GM12874 (cell line): ENCODE measurements at regions not wholly inside any gene's neighbourhood (a gene's known extent, or its start where the extent isn't known, plus 50 kb on each side); places are given as distances from the start of the nearest gene placed in this dataset.

ENCODE experiments used
- TF ChIP-seq, protein P1 (sequence below): IDR thresholded peaks from 2 replicates; pipeline ENCODE4 v1.5.1; 2011; ENCODE audit warnings: low read depth, mild to moderate bottlenecking, control low read depth, low read length, moderate library complexity; ENCODE audit not compliant: insufficient read depth

- TF ChIP-seq, protein P1, sequence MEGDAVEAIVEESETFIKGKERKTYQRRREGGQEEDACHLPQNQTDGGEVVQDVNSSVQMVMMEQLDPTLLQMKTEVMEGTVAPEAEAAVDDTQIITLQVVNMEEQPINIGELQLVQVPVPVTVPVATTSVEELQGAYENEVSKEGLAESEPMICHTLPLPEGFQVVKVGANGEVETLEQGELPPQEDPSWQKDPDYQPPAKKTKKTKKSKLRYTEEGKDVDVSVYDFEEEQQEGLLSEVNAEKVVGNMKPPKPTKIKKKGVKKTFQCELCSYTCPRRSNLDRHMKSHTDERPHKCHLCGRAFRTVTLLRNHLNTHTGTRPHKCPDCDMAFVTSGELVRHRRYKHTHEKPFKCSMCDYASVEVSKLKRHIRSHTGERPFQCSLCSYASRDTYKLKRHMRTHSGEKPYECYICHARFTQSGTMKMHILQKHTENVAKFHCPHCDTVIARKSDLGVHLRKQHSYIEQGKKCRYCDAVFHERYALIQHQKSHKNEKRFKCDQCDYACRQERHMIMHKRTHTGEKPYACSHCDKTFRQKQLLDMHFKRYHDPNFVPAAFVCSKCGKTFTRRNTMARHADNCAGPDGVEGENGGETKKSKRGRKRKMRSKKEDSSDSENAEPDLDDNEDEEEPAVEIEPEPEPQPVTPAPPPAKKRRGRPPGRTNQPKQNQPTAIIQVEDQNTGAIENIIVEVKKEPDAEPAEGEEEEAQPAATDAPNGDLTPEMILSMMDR: no peak
Measured at GRCh38 chr6:134703206-134703605, 246.7 kb downstream of the ALDH8A1 start.

DNA sequence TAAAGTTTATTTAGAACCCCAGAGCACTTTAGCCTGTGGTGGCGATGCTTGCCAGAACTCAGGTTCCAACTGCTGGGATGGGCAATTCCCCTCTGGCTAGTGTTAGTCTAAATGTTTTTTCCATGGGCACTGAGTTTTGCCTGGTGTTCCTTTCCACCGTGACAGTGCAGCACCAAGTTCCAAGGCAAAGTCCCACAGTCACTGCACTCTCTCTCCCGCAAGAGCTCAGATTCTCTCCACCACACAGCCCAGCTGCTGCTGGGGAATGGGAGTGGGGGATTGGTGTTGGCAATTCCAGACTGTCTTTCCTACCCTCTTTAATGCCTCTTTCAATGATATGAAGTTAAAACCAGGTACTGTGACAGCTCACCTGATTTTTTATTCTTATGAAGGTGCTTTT is 247.6 kb downstream of the ALDH8A1 start:
- TF ChIP-seq, protein P1: no peak

DNA sequence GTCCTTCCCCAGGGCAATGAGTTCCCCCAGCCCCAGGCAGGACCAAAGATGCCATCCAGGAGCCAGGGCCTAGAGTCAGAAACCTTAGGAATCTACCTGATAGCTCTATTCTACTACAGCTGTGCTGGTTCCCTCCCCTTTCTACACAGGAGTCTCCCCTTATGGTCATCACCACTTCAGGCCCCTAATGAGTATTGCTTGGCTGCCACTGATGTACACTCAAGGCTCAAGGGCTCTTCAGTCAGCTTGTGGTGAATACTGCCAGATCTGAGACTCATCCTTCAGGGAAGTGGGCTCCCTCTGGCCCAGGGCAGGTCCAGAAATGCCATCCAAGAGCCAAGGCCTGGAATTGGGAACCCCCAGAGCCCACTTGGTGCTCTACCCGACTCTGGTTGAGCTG is 248.6 kb downstream of the ALDH8A1 start:
- TF ChIP-seq, protein P1: no peak

DNA sequence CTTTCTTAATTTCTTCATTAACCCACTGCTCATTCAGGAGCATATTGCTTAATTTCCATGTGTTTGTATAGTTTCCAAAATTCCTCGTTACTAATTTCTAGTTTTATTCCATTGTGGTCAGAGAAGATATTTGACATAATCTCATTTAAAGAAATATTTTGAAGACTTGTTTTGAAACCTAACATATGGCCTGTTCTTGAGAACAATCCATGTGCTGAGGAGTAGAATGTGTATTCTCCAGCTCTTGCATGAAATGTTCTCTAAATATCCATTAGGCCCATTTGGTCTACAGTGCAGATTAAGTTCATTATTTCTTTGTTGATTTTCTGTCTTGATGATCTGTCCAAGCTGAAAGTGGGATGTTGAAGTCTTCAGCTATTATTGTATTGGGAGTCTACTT is 251.7 kb downstream of the ALDH8A1 start:
- TF ChIP-seq, protein P1: no peak

DNA sequence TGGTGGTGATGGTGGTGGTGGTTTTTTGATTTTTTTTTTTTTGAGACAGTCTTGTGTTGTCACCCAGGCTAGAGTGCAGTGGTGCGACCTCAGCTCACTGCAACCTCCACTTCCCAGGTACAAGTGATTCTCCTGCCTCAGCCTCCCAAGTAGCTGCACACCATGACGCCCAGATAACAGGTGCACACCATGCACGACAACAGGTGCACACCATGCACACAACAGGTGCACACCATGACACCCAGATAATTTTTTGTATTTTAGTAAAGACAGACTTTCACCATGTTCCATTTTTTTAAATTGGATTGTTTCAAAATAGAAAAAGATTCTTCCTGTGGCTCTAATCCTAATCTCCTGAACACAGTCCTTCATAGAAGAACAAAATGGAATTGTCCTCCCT is 257.9 kb downstream of the ALDH8A1 start:
- TF ChIP-seq, protein P1: no peak

- TF ChIP-seq, protein P1: no peak
Measured at GRCh38 chr6:134691180-134691579, 258.7 kb downstream of the ALDH8A1 start.

GRCh38 chr6:134690048-134690447 is 259.9 kb downstream of the ALDH8A1 start:
- TF ChIP-seq, protein P1: no peak

DNA sequence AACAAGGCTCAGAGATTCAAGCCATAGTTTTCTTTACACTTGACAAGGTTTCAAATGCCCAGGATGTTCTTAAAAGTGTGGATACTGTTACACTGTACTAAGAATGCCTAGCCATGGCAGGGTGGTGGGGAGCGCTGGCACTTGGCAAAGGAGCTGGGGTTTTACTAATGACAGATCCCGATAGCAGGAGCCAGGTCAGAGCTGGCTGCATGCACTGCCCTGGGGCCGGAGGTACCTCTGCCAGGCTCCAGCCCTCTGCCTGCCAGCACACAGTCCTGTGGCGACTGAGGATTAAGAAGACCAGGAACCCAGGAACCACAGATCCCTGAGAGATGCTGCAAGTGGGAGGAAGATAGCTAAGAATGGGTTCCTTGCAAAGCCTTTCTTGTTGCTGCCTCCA is 260.3 kb downstream of the ALDH8A1 start:
- TF ChIP-seq, protein P1: no peak
